ENCODE measurements at regions not wholly inside any gene's neighbourhood (a gene's known extent, or its start where the extent isn't known, plus 50 kb on each side); places are given as distances from the start of the nearest gene placed in this dataset.
"Not testable (repeated sequence)": the region's sequence is repeated elsewhere in the genome, so short reads cannot be mapped to it uniquely, and the experiment has no call there.

- peak in 34 of 35 experiments; percentile 26 to 89 (median 57) for DNase-seq
- ChIA-PET CTCF (interaction anchor here in 1 of 2 donors (1.4 kb wide), 1 partner anchor 61 kb away, joined by 6 read pairs; no protein-coding TSS in a partner anchor), POLR2A (interaction anchor here (0.5 to 0.6 kb wide), 2 partner anchors 83 to 980 kb away, joined by 3 to 5 read pairs; no protein-coding TSS in a partner anchor)
- H3K36me3 ChIP-seq (ENCODE audit: control insufficient read depth in 2 of 2, extremely low read depth in 1 of 2, insufficient read depth in 1 of 2, low read length in 1 of 2); H3K27me3 Mint-ChIP-seq; H3K4me3 ChIP-seq (ENCODE audit: control insufficient read depth in 1 of 2, extremely low read depth in 1 of 2, low read length in 1 of 2); H3K9me3 ChIP-seq; H3K27me3 ChIP-seq (replicated peaks in 1 of 2; ENCODE audit: control insufficient read depth in 2 of 2, extremely low read depth in 1 of 2, insufficient read depth in 2 of 2, low read length in 1 of 2); H3K9me3 Mint-ChIP-seq; H3K36me3 Mint-ChIP-seq: not testable (repeated sequence)
- peak overlapping the region; percentile 95 to 96 for H3K27ac Mint-ChIP-seq
- peaks cover 68 to 81% (median 74%) of the 10 kb centered on the region in 3 donors for H3K4me1 Mint-ChIP-seq
- H3K27ac ChIP-seq (ENCODE audit: low read length): peak overlapping the region; percentile 75
- ATAC-seq (replicated peaks in 1 of 4): peak; percentile 88 to 96 (median 94)
- no CpG with 5 or more reads among the region's 4 CpGs for WGBS (ENCODE audit: insufficient coverage)
- peak overlapping the region; percentile 34 to 67 (median 41) for H3K4me3 Mint-ChIP-seq
- H3K4me1 ChIP-seq (ENCODE audit: control insufficient read depth in 1 of 2, extremely low read depth in 1 of 2, insufficient read depth in 2 of 2, low read length in 2 of 2): peaks cover 69 to 75% of the 10 kb centered on the region in 2 experiments
Measured at GRCh38 chr14:98223710-98224109, 1048.3 kb downstream of the BCL11B start.

GRCh38 chr14:98226411-98226810, 1045.6 kb downstream of the BCL11B start:
- H3K4me3 ChIP-seq (ENCODE audit: control insufficient read depth in 1 of 2, extremely low read depth in 1 of 2, low read length in 1 of 2): no peak overlapping the region
- H3K27me3 ChIP-seq (replicated peaks in 1 of 2; ENCODE audit: control insufficient read depth in 2 of 2, extremely low read depth in 1 of 2, insufficient read depth in 2 of 2, low read length in 1 of 2): no peaks in the 10 kb centered on the region
- H3K36me3 ChIP-seq (ENCODE audit: control insufficient read depth in 2 of 2, extremely low read depth in 1 of 2, insufficient read depth in 1 of 2, low read length in 1 of 2): no peaks in the 10 kb centered on the region
- peak overlapping the region; percentile 90 to 95 for H3K27ac Mint-ChIP-seq
- CTCF ChIA-PET: interaction anchor here in 1 of 2 donors (0.8 kb wide), 1 partner anchor 10 kb away, joined by 3 read pairs; no protein-coding TSS in a partner anchor
- H3K27ac ChIP-seq (ENCODE audit: low read length): peak overlapping the region; percentile 75
- H3K9me3 ChIP-seq: no peaks in the 10 kb centered on the region
- H3K4me1 ChIP-seq (ENCODE audit: control insufficient read depth in 1 of 2, extremely low read depth in 1 of 2, insufficient read depth in 2 of 2, low read length in 2 of 2): peaks cover 70 to 82% of the 10 kb centered on the region in 2 experiments
- DNase-seq (no peak), ATAC-seq (replicated peaks in 1 of 4) (no peak)
- peaks cover 83 to 89% (median 88%) of the 10 kb centered on the region in 3 donors for H3K4me1 Mint-ChIP-seq
- H3K27me3 Mint-ChIP-seq: no peaks in the 10 kb centered on the region
- H3K36me3 Mint-ChIP-seq: peaks cover 4% of the 10 kb centered on the region
- peaks cover 0 to 4% (median 0%) of the 10 kb centered on the region in 3 donors for H3K9me3 Mint-ChIP-seq
- peak overlapping the region in 2 of 3 donors; percentile 55 to 72 for H3K4me3 Mint-ChIP-seq
- 90% methylated on average over 4 of the region's 8 CpGs for WGBS (ENCODE audit: insufficient coverage)
- POLR2A ChIA-PET: no interaction called here

- peak overlapping the region; percentile 7 to 11 for H3K4me3 ChIP-seq (ENCODE audit: control insufficient read depth in 1 of 2, extremely low read depth in 1 of 2, low read length in 1 of 2)
- peaks cover 65 to 82% of the 10 kb centered on the region in 2 experiments for H3K4me1 ChIP-seq (ENCODE audit: control insufficient read depth in 1 of 2, extremely low read depth in 1 of 2, insufficient read depth in 2 of 2, low read length in 2 of 2)
- peak overlapping the region; percentile 75 for H3K27ac ChIP-seq (ENCODE audit: low read length)
- H3K4me1 Mint-ChIP-seq: peaks cover 88 to 91% (median 90%) of the 10 kb centered on the region in 3 donors
- H3K9me3 Mint-ChIP-seq: peaks cover 0 to 4% (median 0%) of the 10 kb centered on the region in 3 donors
- no peaks in the 10 kb centered on the region for H3K27me3 Mint-ChIP-seq
- H3K9me3 ChIP-seq: no peaks in the 10 kb centered on the region
- H3K27me3 ChIP-seq (replicated peaks in 1 of 2; ENCODE audit: control insufficient read depth in 2 of 2, extremely low read depth in 1 of 2, insufficient read depth in 2 of 2, low read length in 1 of 2): no peaks in the 10 kb centered on the region
- peak overlapping the region; percentile 55 to 72 (median 60) for H3K4me3 Mint-ChIP-seq
- H3K36me3 Mint-ChIP-seq: peaks cover 4% of the 10 kb centered on the region
- 9% methylated on average over 10 of the region's 12 CpGs for WGBS (ENCODE audit: insufficient coverage)
- peak in 3 of 4 experiments; percentile 13 to 30 (median 22) for ATAC-seq (replicated peaks in 1 of 4)
- CTCF ChIA-PET: interaction anchor here in 1 of 2 donors (0.8 to 1.3 kb wide), 2 partner anchors 9 to 89 kb away, joined by 3 read pairs; no protein-coding TSS in a partner anchor
- H3K36me3 ChIP-seq (ENCODE audit: control insufficient read depth in 2 of 2, extremely low read depth in 1 of 2, insufficient read depth in 1 of 2, low read length in 1 of 2): no peaks in the 10 kb centered on the region
- POLR2A ChIA-PET: interaction anchor here in 1 of 2 donors (0.9 kb wide), 1 partner anchor 88 kb away, joined by 3 read pairs; no protein-coding TSS in a partner anchor
- DNase-seq: peak in 9 of 35 experiments; percentile 4 to 50 (median 27)
- peak overlapping the region; percentile 90 to 95 for H3K27ac Mint-ChIP-seq
Measured at GRCh38 chr14:98227000-98227726, 1044.8 kb downstream of the BCL11B start.

- Mint-ChIP-seq H3K36me3 (peaks cover 4% of the 10 kb centered on the region), H3K9me3 (peaks cover 0 to 4% (median 0%) of the 10 kb centered on the region in 3 donors), H3K4me3 (peak overlapping the region; percentile 55 to 72 (median 60)), H3K27ac (peak overlapping the region; percentile 90 to 95), H3K4me1 (peaks cover 83 to 87% (median 86%) of the 10 kb centered on the region in 3 donors), H3K27me3 (no peaks in the 10 kb centered on the region)
- H3K4me1 ChIP-seq (ENCODE audit: control insufficient read depth in 1 of 2, extremely low read depth in 1 of 2, insufficient read depth in 2 of 2, low read length in 2 of 2): peaks cover 60 to 80% of the 10 kb centered on the region in 2 experiments
- ATAC-seq (replicated peaks in 1 of 4) (no peak), DNase-seq (no peak)
- no peaks in the 10 kb centered on the region for H3K27me3 ChIP-seq (replicated peaks in 1 of 2; ENCODE audit: control insufficient read depth in 2 of 2, extremely low read depth in 1 of 2, insufficient read depth in 2 of 2, low read length in 1 of 2)
- H3K27ac ChIP-seq (ENCODE audit: low read length): peak overlapping the region; percentile 75
- 63% methylated on average over 1 of the region's 3 CpGs for WGBS (ENCODE audit: insufficient coverage)
- H3K36me3 ChIP-seq (ENCODE audit: control insufficient read depth in 2 of 2, extremely low read depth in 1 of 2, insufficient read depth in 1 of 2, low read length in 1 of 2): no peaks in the 10 kb centered on the region
- CTCF ChIA-PET: interaction anchor here in 1 of 2 donors (1.3 kb wide), 1 partner anchor 90 kb away, joined by 3 read pairs; no protein-coding TSS in a partner anchor
- no peaks in the 10 kb centered on the region for H3K9me3 ChIP-seq
- peak overlapping the region in 1 of 2 donors; percentile 11 for H3K4me3 ChIP-seq (ENCODE audit: control insufficient read depth in 1 of 2, extremely low read depth in 1 of 2, low read length in 1 of 2)
- POLR2A ChIA-PET: interaction anchor here in 1 of 2 donors (0.9 kb wide), 1 partner anchor 88 kb away, joined by 3 read pairs; no protein-coding TSS in a partner anchor
Measured at GRCh38 chr14:98227727-98228111, 1044.3 kb downstream of the BCL11B start.

- no peaks in the 10 kb centered on the region for H3K9me3 ChIP-seq
- no peaks in the 10 kb centered on the region for H3K9me3 Mint-ChIP-seq
- H3K27me3 Mint-ChIP-seq: no peaks in the 10 kb centered on the region
- no peaks in the 10 kb centered on the region for H3K27me3 ChIP-seq (replicated peaks in 1 of 2; ENCODE audit: control insufficient read depth in 2 of 2, extremely low read depth in 1 of 2, insufficient read depth in 2 of 2, low read length in 1 of 2)
- peak overlapping the region; percentile 59 for H3K27ac ChIP-seq (ENCODE audit: low read length)
- H3K27ac Mint-ChIP-seq: peak overlapping the region; percentile 90 to 95
- H3K4me3 ChIP-seq (ENCODE audit: control insufficient read depth in 1 of 2, extremely low read depth in 1 of 2, low read length in 1 of 2): no peak overlapping the region
- H3K36me3 Mint-ChIP-seq: peaks cover 4% of the 10 kb centered on the region
- peaks cover 84 to 87% (median 87%) of the 10 kb centered on the region in 3 donors for H3K4me1 Mint-ChIP-seq
- ATAC-seq (replicated peaks in 1 of 4) (peak; percentile 67 to 84 (median 74)), DNase-seq (peak in 29 of 35 experiments; percentile 16 to 62 (median 39))
- ChIA-PET POLR2A (interaction anchor here (0.6 to 1.3 kb wide), 6 partner anchors 16 to 213 kb away, joined by 3 read pairs; no protein-coding TSS in a partner anchor), CTCF (interaction anchor here (0.9 kb wide), 2 partner anchors 14 to 89 kb away, joined by 3 read pairs; no protein-coding TSS in a partner anchor)
- H3K4me1 ChIP-seq (ENCODE audit: control insufficient read depth in 1 of 2, extremely low read depth in 1 of 2, insufficient read depth in 2 of 2, low read length in 2 of 2): peaks cover 43 to 63% of the 10 kb centered on the region in 2 experiments
- 73% methylated on average over 7 of the region's 12 CpGs for whole genome bisulfite sequencing (ENCODE audit: insufficient coverage)
- no peaks in the 10 kb centered on the region for H3K36me3 ChIP-seq (ENCODE audit: control insufficient read depth in 2 of 2, extremely low read depth in 1 of 2, insufficient read depth in 1 of 2, low read length in 1 of 2)
- peak overlapping the region; percentile 69 to 76 (median 72) for H3K4me3 Mint-ChIP-seq
Measured at GRCh38 chr14:98229656-98230366, 1042.2 kb downstream of the BCL11B start.
